HG03521 (cell line): ENCODE measurements at regions not wholly inside any gene's neighbourhood (a gene's known extent, or its start where the extent isn't known, plus 50 kb on each side); places are given as distances from the start of the nearest gene placed in this dataset.

Experiments
- ATAC-seq: cut with Tn5 transposase; IDR thresholded peaks from one replicate; pipeline ENCODE4 v1.9.1; 2021; ENCODE audit warnings: mild to moderate bottlenecking, moderate library complexity; ENCODE audit not compliant: unreplicated experiment

DNA sequence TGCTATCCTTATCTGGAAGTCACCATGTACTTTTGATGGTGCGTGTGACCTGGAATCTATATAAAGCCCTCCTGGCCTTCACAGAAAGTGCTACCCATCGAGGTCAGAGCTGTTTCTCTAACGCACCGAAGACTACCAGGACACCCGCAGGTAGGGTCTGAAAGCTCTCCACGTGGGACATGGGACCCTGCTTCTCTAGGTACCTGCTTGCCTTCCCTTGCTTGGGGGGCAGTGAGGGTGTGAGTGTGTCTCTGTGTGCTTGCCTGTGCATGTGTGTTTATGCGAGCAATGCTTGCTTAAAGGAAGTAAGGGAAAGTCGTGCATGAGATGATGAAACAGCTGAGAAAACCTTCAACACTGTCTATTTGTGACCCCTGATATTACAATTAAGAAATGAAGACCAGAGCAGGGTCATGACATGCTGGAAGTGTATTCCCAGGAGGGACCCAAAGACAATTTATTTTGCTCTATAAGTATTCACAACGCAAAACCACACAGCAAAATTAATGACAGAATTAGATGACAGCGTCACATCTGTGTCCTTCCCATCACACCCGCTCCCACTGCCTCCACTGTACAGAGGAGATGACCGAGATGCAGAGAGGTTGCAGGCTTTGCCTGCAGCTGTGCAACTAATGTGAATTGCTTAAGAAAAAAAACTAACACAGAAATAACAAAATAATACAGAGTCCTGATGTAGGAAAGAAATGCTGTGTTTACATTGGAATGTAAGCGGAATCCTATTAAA lies 76.4 kb upstream of the HELT start:
- no peak for ATAC-seq

DNA sequence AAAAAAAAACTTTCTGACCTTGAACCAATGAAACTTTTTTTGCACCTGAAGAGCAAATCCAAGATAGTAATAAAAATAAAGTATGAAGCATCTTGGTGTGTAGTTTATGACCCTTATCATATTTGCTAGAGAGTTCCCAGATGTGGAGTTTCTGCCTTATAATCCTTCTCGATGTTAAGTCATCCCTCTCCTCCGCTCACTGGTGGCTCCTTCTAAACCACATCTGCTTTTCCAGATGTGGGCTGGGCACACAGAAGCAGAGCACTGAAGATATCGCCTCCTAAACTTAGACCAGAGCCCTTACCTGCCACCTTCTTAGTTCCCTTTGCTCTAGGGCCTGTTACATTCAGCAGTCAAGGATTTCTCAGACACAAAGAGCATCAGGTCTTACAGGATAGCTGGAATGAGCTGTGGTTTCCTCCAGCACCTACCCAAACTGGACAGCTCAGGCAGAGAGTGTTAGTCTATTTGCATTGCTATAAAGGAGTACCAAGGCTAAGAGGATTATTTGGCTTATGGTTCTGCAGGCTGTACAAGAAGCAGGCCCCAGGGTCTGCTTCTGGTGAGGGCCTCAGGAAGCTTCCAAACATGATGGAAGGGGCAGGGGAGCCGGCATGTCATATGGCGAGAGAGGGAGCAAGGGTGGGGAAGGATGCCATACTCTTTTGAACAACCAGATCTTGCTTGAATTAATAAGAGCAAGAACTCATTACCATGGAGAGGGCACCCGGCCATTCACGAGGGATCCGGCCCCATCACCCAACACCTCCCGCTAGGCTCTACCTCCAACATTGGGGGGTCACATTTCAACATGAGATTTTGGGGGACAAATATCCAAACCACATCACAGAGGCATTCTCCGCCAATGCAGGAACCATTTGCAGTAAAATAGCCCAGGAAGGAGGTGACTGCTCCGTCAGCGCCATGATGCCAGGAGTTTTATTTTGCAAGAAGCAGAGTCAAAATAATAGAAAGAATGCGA lies 75.6 kb upstream of the HELT start:
- ATAC-seq: no peak

DNA sequence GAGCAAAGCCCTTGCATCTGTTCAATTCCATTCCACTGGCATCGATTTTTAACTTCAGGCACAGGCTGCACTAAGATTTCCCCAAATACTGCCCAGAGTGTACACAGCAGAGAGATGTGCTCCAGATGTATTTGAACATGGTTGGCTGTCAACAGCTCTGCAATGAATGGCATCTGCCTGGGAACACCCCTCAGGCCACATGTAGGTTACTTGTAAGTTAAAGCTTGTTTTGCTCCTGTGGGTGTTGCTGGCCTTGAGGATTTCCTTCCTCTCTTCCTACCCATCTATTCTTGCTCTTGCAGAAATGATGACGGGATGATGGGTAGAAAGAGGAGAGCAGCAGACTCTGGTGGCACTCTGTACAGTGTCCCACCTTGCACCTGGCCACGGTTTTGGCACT lies 69.3 kb upstream of the HELT start:
- ATAC-seq: no peak

GRCh38 chr4:184950117-184950830 lies 68.0 kb upstream of the HELT start:
- ATAC-seq: no peak

DNA sequence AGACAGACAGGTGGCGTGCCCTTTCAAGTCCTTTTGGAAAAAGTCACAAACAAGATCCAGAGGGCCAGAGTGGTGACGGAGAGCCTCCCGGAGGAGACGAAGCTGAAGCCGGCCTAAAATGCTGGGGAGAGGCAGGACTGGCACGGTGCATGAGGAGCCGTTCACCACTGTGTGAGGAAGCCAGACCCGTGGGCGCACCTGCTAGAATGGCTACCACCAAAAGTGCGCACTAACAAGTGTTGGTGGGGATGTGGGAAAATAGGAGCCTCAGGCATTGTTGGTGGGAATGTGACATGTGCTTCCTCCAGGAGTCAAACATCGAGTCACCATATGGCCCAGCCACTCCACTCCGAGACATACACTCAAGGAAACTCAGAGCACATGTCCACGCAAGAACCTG lies 67.4 kb upstream of the HELT start:
- no peak for ATAC-seq

DNA sequence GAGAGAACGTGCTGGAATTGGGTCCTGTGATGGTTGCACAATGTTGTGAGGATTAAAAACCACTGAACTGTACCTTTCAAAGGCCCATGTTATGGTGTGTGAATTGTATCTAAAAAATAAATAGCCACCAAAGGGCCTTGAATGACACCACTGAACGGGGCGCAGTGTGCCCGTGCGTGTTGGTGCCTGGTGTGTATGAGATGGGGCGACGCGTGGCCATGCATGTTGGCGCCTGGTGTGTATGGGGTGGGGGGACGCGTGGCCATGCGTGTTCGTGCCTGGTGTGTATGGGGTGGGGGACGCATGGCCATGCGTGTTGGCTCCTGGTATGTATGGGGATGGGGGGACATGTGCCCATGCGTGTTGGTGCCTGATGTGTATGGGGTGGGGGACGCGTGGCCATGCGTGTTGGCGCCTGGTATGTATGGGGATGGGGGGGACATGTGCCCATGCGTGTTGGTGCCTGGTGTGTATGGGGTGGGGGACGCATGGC lies 66.6 kb upstream of the HELT start:
- ATAC-seq: no peak

- ATAC-seq: no peak
Measured at GRCh38 chr4:184952522-184952921, 65.8 kb upstream of the HELT start.

DNA sequence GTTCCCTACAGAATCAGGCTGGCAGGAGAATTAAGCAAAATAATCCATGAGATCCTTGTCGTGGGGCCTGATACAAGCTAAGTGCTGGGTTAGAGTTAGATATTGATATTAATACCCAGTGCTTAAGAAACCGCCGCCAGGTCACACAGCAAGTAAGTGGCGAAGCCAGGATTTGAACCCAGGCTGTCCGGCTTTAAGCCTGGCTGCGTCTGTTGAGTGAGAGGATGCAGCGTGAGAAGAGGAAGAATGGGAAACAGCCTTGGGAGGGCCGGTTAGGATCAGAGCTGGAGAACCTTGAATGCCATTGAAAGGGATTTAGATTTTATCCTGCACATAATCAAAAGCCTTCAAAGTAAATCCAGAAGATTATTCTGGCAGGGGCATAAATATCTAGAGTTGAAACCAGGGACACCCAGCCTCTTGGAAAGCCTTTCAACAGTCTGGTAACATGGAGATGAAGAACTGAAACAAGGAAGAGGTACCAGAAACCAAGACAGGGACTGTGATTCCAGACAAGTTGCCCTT lies 64.8 kb upstream of the HELT start:
- ATAC-seq: no peak

- no peak for ATAC-seq
Measured at GRCh38 chr4:184953971-184954370, 64.3 kb upstream of the HELT start.

DNA sequence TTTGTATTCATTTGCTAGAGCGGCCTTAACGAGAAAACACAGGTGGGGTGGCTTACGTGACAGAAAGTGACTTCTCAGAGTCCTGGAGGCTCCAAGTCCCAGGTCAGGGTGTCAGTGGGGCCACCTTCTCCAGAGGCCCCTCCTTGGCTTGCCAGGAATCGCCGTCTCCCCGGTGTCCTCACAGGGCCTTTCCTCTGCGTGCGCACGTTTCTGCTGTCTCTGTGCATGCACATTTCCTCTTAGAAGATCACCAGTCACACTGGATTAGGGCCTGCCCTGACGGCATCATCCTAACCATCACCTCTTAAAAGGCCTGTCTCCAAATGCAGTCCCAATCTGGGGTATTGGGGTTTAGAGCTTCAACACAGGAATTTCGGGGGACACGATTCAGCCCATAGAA lies 63.8 kb upstream of the HELT start:
- ATAC-seq: no peak

GRCh38 chr4:184955116-184955515 lies 63.2 kb upstream of the HELT start:
- no peak for ATAC-seq

DNA sequence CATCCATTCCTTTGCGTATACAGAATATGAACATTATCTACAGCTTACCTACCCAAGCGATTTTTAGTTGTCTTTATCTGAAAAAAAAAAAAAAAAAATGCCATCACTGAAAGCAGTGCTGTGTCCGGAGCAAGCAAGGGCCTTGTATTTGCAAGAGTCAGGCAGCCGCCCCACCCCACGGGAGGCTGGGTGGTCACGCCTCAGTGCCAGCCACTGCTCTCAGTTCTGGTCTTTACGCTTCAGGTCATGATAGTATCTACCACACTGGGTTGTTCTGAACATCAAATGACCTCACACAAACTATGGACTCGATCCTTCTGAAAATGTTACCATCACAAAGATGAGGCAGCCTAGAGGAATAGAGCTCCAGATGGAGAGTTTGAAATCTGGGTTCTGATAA lies 62.7 kb upstream of the HELT start:
- no peak for ATAC-seq

DNA sequence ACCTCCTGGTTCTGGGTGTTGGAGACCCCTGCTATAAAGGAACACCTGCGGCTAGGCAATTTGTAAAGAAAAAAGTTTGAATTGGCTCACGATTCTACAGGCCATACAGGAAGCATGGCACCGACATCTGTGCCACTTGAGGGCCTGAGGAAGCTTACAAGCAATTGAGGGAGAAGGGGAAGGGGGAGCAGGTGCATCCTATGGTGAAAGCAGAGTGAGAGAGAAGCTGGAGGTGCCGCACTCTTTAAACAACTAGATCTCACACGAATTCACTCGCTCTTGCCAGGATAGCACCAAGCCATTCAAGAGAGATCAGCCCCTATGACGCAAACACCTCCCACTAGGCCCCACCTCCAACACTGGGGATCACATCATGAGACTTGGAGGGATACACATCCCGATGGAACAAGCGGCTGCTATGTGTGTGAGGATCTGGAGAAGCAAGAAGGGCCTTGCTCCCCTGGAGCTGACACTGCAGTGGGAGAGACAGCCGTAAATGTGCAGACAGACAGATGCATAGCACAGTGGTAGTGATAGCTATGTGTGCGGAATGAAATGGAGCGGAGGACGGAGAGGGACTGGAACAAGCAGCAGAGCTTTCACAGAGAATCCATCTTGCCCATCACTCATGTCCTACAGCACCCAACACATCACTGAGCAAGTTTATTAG lies 60.7 kb upstream of the HELT start:
- ATAC-seq: no peak

- ATAC-seq: no peak
Measured at GRCh38 chr4:184958127-184958922, 60.0 kb upstream of the HELT start.

DNA sequence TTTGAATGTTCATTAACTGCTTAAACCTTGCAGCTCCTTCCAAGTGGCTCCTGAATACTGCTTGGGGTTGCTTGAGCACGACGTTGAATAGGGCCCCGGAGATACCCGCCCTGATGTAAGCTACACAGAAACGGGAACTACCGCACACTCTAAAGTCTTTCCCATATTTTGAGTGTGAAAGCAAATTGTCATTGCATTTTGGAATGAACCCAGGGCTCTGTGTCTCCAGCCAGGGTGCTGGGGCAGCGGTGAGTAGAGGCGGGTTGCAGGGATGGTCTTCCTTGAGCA lies 59.4 kb upstream of the HELT start:
- ATAC-seq: no peak

- ATAC-seq: no peak
Measured at GRCh38 chr4:184959309-184959708, 59.0 kb upstream of the HELT start.

DNA sequence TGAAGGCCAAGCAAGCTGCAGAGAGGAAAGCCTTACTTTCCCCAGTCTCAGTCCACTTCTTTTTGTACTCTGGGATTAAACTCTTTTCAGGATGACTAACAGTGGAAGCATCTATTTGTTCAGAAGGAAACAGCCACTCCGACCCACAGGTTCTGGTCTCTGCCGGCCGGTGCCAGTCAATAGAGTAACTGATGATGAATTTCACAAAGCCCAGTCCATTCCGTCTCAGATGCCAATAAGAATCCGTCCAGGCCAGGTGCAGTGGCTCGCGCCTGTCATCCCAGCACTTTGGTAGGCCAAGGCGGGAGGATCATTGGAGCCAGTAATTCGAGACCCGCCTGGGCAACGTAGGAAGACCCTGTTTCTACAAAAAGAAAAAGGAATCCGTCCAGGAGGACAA lies 58.5 kb upstream of the HELT start:
- ATAC-seq: no peak

DNA sequence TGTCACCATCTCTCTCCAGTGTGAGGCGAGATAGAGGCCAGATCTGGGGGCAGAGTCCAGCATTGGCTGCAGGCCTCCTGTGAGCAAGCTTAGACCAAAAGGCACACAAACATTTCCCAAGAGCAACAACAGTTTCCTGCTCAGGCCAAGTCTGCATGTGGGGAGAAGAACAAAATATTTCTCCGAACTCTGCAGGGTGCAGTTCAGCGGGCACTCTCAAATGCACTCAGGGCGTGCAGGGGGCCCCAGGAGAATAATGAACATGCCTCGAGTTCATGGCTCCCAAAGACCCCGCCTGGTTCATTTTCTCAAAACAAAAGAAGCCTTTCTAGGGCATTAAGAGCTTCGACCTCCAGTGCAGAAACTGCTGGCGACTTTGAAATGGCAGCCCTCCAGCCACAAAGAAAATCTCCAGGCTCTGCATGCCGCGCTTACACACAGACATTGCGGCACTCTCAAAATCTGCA lies 57.8 kb upstream of the HELT start:
- ATAC-seq: no peak

DNA sequence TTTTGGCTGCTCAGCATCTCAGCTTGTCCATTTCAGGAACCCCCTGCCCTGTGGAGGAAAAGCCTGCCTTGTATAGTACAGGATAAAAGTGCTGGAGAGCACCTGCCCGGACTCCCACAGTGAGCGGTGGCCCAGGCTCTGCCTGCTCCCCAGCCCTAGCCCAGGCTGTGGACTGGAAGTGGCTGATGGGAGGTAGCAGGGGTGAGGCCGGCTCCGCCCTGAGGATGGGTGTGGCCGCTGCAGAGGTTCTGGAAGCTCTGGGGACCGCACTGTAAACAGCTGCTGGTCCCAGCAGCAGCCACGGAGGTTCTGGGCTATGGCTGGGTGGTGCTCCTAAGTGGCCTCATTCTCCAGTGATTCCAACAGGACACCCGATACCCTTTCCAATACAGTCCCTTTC lies 56.6 kb upstream of the HELT start:
- ATAC-seq: no peak

DNA sequence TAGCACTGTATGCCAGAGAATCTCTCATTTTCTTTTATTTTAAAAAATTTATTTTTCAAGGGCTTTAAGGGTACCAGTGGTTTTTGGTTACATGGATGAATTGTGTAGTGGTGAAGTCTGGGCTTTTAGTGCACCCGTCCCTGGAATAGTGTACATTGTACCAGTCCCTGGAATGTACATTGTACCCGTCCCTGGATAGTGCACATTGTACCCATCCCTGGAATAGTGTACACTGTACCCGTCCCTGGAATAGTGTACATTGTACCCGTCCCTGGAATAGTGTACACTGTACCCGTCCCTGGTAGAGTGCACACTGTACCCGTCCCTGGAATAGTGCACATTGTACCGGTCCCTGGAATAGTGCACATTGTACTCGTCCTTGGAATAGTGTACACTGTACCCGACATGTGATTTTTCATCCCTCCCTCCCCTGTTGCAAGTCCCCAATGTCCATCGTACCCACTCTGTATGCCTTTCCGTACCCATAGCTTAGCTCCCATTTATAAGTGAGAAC lies 56.1 kb upstream of the HELT start:
- no peak for ATAC-seq
